Lower leg skin (tissue), 4 donors: ENCODE measurements at regions not wholly inside any gene's neighbourhood (a gene's known extent, or its start where the extent isn't known, plus 50 kb on each side); places are given as distances from the start of the nearest gene placed in this dataset.
"Not testable (repeated sequence)": the region's sequence is repeated elsewhere in the genome, so short reads cannot be mapped to it uniquely, and the experiment has no call there.

Experiments used
- DNase-seq, 2 donors: peaks; one replicate each; pipeline ENCODE4 v3.0.0-alpha.2; 2019; ENCODE audit warnings: low spot score in 2 of 2
- H3K4me3 ChIP-seq: fragments of 200-600 bp; sonication (generic); 2 replicates; pipeline ENCODE4 v1.5.1; 2017; ENCODE audit warnings: mild to moderate bottlenecking, low read depth; ENCODE audit not compliant: poor library complexity, severe bottlenecking
- CTCF ChIP-seq, 3 donors: fragments of 450-650 bp; IDR thresholded peaks; one replicate each; pipeline ENCODE4 v1.5.1; 2016; ENCODE audit warnings: antibody characterized with exemption in 3 of 3, mild to moderate bottlenecking in 3 of 3, moderate library complexity in 2 of 3
- POLR2A ChIP-seq, 2 donors: fragments of 450-650 bp; IDR thresholded peaks; one replicate each; pipeline ENCODE4 v1.6.1; 2016 to 2017; ENCODE audit warnings: antibody characterized with exemption in 2 of 2, mild to moderate bottlenecking in 1 of 2, moderate library complexity in 1 of 2
- WGBS, 2 donors: methylation state at CpG; one replicate each; pipeline ENCODE4 v1.1.5; 2018; 5-methylcytosine and 5-hydroxymethylcytosine counted together
- intact Hi-C: fragments of 100-400 bp; cut with DNase I; formaldehyde crosslinking; loops from one replicate; pipeline ENCODE4 v1.15.0; 2023; ENCODE audit warnings: low total_unique reads

DNA sequence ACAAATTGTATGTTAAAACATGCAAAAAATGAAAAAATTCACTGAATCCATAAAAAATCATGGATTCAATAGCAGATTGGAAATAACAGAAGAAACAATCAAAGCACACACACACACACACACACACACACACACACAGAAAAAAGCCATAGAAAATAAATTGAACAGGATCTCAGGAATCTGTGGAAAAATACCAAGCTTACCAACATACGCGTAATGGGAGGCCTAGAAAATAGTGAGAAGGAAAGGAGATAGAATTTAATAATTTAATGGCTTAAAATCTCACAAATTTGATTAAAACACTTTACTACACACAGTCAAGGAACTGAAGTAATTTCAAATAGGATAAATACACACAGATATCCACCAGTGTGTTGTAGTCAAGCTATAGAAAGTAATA is 1671.5 kb upstream of the PIK3C3 start:
- DNase-seq = no peak
- WGBS, 2 donors = 97 to 100% methylated on average over 2 of the region's 2 CpGs
- intact Hi-C loops = no loop called here
- TF ChIP-seq POLR2A (IDR thresholded peaks at IDR 0.05) (no peak), CTCF (IDR thresholded peaks at IDR 0.05) (no peak)
- no peak overlapping the region for H3K4me3 ChIP-seq

DNA sequence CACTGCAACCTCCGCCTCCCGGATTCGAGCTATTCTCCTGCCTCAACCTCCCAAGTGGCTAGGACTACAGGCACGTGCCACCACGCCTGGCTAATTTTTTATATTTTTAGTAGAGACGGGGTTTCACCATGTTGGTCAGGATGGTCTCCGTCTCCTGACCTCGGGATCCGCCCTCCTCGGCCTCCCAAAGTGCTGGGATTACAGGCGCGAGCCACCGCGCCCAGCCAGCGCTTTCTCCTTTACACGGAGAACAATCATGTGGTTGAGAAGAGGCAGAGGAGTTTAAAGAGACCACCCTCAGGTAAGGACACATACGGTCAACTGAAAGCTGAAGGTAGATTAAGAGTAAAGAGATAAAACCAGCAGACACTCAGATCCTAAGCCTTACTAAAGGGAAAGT is 1673.7 kb upstream of the PIK3C3 start:
- intact Hi-C loops, DNase-seq, H3K4me3 ChIP-seq: not testable (repeated sequence)
- 95% methylated on average over 17 of the region's 17 CpGs for WGBS, 2 donors

DNA sequence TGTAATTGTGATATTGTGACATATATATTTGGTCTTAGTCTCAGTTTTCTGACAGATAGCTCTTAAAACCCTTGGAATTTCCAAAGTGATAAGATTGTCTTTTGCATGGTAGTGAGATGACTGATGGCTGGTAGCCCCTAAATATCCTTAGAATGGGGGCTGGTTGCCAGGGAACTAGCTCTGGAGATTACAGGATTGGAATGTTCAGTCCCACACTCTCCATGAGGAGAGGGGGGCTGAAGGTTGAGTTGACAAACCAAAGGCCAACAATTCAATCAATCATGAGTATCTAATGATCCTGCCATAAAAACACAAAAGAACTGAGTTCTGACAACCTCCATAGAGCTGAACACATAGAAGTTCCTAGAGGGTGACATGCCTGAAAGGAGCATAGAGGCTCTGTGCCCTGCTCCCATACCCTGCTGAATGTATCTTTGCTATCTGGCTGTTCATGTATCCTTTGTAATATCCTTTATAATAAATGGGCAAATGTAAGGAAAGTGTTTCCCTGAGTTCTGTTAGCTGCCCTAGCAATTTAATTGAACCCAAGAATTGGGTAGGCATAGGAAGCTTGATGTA is 1680.3 kb upstream of the PIK3C3 start:
- no peak for DNase-seq
- intact Hi-C loops = no loop called here
- H3K4me3 ChIP-seq = no peak overlapping the region
- TF ChIP-seq POLR2A (IDR thresholded peaks at IDR 0.05) = no peak
- no peak for TF ChIP-seq CTCF (IDR thresholded peaks at IDR 0.05)

DNA sequence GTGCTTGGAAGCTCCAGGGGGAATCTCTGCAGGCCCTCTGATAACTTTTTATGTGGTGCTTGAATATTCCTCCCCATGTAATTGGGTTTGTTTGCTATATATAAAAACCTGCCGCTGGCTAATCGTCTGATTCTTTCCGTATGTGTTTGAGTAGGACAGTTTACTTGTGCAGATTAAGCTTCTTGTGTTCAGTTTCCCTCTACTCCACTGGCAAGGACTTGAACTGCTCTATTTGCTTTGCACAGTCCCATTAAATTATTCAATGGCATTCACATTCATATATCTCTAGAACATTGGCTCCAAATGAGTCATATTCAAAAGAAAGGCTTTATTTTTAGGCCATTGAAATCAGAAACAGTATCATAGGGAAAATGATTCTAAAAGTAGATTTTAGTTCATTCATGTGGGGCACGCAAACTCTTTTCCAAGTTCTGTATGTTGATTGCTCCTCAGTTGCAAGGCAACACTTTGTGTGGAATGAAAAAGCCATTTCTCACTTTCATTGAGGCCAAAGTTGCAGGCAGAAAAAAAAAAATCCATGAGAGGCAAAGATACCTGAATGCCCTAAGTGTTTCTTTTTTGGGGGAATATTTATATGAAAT is 1682.3 kb upstream of the PIK3C3 start:
- no peak for DNase-seq
- no peak overlapping the region for H3K4me3 ChIP-seq
- WGBS, 2 donors = 47 to 54% methylated on average over 4 of the region's 4 CpGs
- TF ChIP-seq POLR2A (IDR thresholded peaks at IDR 0.05) (no peak), CTCF (IDR thresholded peaks at IDR 0.05) (no peak)
- intact Hi-C loops = no loop called here

- WGBS, 2 donors = 55 to 62% methylated on average over 6 of the region's 6 CpGs
- TF ChIP-seq POLR2A (IDR thresholded peaks at IDR 0.05) (no peak), CTCF (IDR thresholded peaks at IDR 0.05) (no peak)
- intact Hi-C loops = no loop called here
- no peak for DNase-seq
- no peak overlapping the region for H3K4me3 ChIP-seq
Measured at GRCh38 chr18:40259115-40259835, 1695.8 kb upstream of the PIK3C3 start.

GRCh38 chr18:40258311-40258710 is 1696.7 kb upstream of the PIK3C3 start:
- intact Hi-C loops = no loop called here
- TF ChIP-seq POLR2A (IDR thresholded peaks at IDR 0.05) (no peak), CTCF (IDR thresholded peaks at IDR 0.05) (no peak)

More at GRCh38 chr18:40258311-40258710, 1696.7 kb upstream of the PIK3C3 start:
- WGBS, 2 donors = 29 to 35% methylated on average over 2 of the region's 2 CpGs
- H3K4me3 ChIP-seq = no peak overlapping the region
- DNase-seq = no peak
